Hematopoietic multipotent progenitor cell treated with erythropoietin and hydrocortisone succinate and interleukin-3 and kit ligand, for 6 days (in vitro differentiated cells): ENCODE measurements at regions not wholly inside any gene's neighbourhood (a gene's known extent, or its start where the extent isn't known, plus 50 kb on each side); places are given as distances from the start of the nearest gene placed in this dataset.

Experiments used
- DNase-seq: peaks from one replicate; pipeline ENCODE4 v3.0.0-alpha.2; 2015

- DNase-seq, result no peak
Observed at GRCh38 chr3:115478359-115478758, 145.0 kb upstream of the GAP43 start.

GRCh38 chr3:115486880-115487279 lies 136.4 kb upstream of the GAP43 start:
- DNase-seq, result no peak

GRCh38 chr3:115487968-115488367 lies 135.3 kb upstream of the GAP43 start:
- no peak for DNase-seq

- DNase-seq, result no peak
Observed at GRCh38 chr3:115488409-115488808, 134.9 kb upstream of the GAP43 start.

- no peak for DNase-seq
Observed at GRCh38 chr3:115494826-115495225, 128.5 kb upstream of the GAP43 start.

- DNase-seq, result no peak
Observed at GRCh38 chr3:115498421-115498820, 124.9 kb upstream of the GAP43 start.

GRCh38 chr3:115498898-115499297 lies 124.4 kb upstream of the GAP43 start:
- DNase-seq, result no peak

- DNase-seq, result no peak
Observed at GRCh38 chr3:115499666-115500065, 123.6 kb upstream of the GAP43 start.

- DNase-seq, result no peak
Observed at GRCh38 chr3:115500795-115501194, 122.5 kb upstream of the GAP43 start.

GRCh38 chr3:115502128-115502527 lies 121.2 kb upstream of the GAP43 start:
- no peak for DNase-seq

- no peak for DNase-seq
Observed at GRCh38 chr3:115503394-115503793, 119.9 kb upstream of the GAP43 start.

- DNase-seq, result no peak
Observed at GRCh38 chr3:115508562-115508961, 114.7 kb upstream of the GAP43 start.

GRCh38 chr3:115512565-115513415 lies 110.5 kb upstream of the GAP43 start:
- DNase-seq, result peak; percentile 3

- DNase-seq, result peak; percentile 32
Observed at GRCh38 chr3:115513416-115513800, 109.9 kb upstream of the GAP43 start.

GRCh38 chr3:115517457-115518050 lies 105.8 kb upstream of the GAP43 start:
- DNase-seq, result no peak

- no peak for DNase-seq
Observed at GRCh38 chr3:115518100-115518852, 105.0 kb upstream of the GAP43 start.

GRCh38 chr3:115520241-115520640 lies 103.1 kb upstream of the GAP43 start:
- DNase-seq, result no peak

- DNase-seq, result no peak
Observed at GRCh38 chr3:115520651-115521245, 102.6 kb upstream of the GAP43 start.

GRCh38 chr3:115523458-115523857 lies 99.9 kb upstream of the GAP43 start:
- DNase-seq, result no peak

GRCh38 chr3:115524549-115524948 lies 98.8 kb upstream of the GAP43 start:
- no peak for DNase-seq

GRCh38 chr3:115525731-115526130 lies 97.6 kb upstream of the GAP43 start:
- no peak for DNase-seq

- no peak for DNase-seq
Observed at GRCh38 chr3:115533218-115533617, 90.1 kb upstream of the GAP43 start.

GRCh38 chr3:115536171-115536570 lies 87.1 kb upstream of the GAP43 start:
- DNase-seq, result no peak
